GM21528 (cell line): ENCODE measurements at regions not wholly inside any gene's neighbourhood (a gene's known extent, or its start where the extent isn't known, plus 50 kb on each side); places are given as distances from the start of the nearest gene placed in this dataset.
"Not testable (repeated sequence)": the region's sequence is repeated elsewhere in the genome, so short reads cannot be mapped to it uniquely, and the experiment has no call there.

Experiments used
- ATAC-seq: cut with Tn5 transposase; IDR thresholded peaks from one replicate; pipeline ENCODE4 v1.9.1; 2021; ENCODE audit warnings: mild to moderate bottlenecking, moderate library complexity; ENCODE audit not compliant: unreplicated experiment, low FRiP score

DNA sequence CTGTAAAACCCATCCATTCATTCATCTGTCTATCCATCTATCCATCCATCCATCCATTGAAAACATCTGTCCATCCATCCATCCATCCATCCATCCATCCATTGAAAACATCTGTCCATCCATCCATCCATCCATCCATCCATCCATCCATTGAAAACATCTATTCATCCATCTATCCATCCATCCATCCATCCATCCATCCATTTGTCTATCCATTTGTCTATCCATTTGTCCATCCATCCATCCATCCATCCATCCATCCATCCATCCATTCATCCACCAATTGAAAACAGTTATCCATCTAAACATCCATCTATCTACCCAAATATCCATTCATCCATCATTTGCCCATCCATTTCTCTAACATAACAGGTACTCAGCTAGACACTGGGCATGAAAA lies 145.3 kb upstream of the TBX3 start:
- not testable (repeated sequence) for ATAC-seq

DNA sequence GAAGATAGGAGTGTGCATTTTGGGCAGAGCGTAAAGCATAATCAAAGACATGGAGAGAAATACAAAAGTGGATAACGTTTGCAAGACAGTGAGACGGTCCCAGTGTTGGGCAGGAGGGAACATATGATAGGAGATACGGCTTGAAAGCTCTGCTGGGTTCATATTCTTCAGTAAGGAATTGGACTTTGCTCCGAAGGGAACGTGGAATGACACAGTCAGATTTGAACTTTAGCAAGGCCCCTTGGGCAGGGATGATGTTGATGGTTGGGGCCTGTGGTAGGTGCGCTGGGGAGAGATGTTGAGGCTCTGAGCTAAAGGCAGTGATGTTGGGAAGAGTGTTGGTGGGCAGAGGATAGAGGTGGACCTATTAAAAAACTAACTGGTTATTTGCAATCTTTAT lies 143.5 kb upstream of the TBX3 start:
- ATAC-seq, result no peak

- no peak for ATAC-seq
Observed at GRCh38 chr12:114826244-114826643, 142.3 kb upstream of the TBX3 start.

DNA sequence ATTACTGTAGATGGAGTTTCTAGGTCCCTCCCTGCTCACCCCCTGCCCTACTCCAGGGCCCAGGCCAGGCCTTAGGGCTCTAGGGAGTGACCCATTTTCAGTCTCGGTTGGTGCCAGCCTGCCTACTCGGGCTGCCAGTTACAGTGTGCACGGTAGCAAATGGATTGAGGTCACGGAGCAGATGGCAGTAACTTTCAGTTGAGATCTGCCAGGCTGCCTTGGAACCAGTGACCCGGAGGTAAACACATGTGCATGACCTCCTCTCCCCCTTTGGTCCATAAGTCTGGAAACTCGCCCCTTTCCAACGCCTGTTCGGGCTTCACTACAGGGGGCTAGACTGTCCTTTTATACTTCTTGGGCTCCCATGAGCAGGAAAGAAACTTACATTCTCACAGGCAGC lies 139.7 kb upstream of the TBX3 start:
- no peak for ATAC-seq

DNA sequence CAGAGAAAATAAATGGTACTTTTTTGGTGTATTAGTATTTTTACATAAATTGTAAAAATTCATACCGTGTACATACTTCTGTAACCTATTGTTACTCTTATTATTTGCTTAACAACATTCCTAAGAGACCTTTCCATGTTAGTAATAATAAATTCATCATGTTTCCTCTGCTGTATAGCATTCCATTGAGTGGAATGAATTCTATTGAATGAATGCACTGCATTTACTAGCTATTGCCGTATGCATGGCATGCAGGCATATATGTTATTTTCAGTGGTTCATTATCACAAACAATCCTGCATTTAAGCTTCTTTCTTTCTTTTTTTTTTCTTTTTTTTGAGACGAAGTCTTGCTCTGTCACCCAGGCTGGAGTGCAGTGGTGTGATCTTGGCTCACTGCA lies 137.6 kb upstream of the TBX3 start:
- ATAC-seq, result no peak

GRCh38 chr12:114820796-114821195 lies 136.8 kb upstream of the TBX3 start:
- no peak for ATAC-seq

GRCh38 chr12:114817571-114818425 lies 133.8 kb upstream of the TBX3 start:
- ATAC-seq, result no peak

DNA sequence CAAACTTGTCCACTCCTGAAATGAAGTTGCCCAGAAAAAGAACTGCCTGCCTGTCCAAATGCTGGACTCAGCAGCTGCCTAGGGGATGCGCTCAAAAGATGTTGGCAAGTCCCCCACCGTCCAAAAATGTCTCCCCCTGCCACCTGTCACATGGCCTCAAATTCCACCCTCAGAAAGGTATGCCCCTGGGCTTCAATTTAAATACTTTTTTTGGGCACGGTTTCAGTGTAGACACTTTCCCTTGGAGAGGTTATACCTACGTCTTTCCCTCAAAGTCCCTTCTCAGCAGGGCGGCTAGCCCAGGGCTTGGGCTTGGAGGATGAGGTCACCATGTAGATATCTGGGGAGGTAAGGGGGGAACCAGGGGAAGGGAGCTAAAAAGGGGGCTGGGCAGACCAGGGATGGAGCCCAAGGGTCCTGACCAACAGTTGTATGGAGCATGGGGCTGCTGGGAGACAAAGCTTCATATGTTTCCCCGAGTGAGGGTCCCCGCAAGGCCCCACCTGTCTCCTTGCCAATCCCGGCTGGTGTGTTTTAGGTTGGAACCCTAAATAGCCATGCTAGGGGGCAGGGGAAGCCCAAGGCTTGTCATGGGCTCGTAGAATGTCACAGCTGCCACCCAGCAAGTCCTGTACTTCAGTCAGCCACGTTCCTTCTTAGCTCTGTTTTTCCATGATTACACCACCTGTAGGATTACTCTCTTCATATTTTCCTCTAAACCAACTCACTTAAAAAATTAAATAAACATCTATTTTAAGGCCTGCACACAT lies 131.2 kb upstream of the TBX3 start:
- no peak for ATAC-seq

GRCh38 chr12:114812858-114813761 lies 129.1 kb upstream of the TBX3 start:
- no peak for ATAC-seq

DNA sequence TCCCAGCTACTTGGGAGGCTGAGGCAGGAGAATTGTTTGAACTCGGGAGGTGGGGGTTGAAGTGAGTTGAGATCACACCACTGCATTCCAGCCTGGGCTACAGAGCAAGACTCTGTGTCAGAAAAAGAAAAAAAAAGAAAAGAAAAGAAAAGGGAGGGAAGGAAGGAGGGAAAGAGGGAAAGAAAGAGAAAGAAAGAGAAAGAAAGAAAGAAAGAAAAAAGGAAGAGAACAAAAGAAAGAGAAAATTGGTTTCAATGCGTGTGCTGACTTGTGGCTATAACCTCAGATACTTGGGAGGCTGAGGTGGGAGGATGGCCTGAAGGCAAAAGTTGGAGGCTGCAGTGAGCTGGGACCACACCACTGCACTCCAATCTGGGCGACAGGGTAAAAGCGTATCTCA lies 128.4 kb upstream of the TBX3 start:
- ATAC-seq, result no peak

- ATAC-seq, result no peak
Observed at GRCh38 chr12:114809097-114809496, 125.1 kb upstream of the TBX3 start.

- ATAC-seq, result not testable (repeated sequence)
Observed at GRCh38 chr12:114801381-114801780, 117.4 kb upstream of the TBX3 start.

GRCh38 chr12:114800566-114800965 lies 116.6 kb upstream of the TBX3 start:
- ATAC-seq, result not testable (repeated sequence)

DNA sequence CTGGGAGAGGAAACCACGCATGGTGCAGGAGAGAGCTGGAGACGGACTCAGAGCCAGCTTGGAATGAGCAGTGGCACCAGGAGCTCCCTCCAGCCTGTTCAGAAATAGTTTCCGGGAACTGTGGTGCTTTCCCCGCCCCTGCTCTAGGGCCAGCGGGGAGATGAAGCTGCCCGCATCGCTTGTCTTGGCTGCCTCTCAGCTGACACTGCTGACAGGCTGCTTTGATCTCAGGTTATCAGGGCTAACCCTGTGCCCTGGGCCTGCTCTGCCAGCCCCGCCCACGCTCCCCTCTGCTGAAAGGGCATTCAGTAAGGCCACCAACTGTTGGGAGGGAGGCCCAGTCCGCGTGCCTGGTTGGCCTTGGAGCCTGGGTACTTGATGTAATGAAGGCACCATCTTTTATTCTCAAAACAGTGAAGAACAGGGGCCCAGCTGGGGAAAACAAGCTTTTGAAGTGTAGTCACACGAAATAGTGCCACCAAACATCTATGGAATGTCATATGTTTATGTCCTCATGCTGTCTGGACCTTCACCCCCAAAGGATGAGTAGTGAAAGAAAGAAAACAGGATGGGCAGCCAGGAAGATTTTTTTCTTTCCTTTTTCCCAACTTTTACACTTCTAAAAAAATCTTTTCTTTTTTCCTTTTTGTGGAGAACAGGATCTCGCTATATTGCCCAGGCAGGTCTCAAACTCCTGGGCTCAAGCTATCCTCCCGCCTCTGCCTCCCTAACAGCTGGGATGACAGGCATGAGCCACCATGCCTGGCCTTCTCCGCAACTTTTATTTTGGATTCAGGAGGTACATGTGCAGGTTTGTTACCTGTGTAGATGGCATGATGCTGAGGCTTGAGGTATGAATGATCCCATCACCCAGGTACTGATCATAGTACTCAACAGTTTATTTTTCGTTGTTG lies 115.9 kb upstream of the TBX3 start:
- no peak for ATAC-seq

GRCh38 chr12:114794049-114794558 lies 110.1 kb upstream of the TBX3 start:
- no peak for ATAC-seq

GRCh38 chr12:114790276-114790675 lies 106.3 kb upstream of the TBX3 start:
- ATAC-seq, result no peak

GRCh38 chr12:114789821-114790220 lies 105.8 kb upstream of the TBX3 start:
- no peak for ATAC-seq

DNA sequence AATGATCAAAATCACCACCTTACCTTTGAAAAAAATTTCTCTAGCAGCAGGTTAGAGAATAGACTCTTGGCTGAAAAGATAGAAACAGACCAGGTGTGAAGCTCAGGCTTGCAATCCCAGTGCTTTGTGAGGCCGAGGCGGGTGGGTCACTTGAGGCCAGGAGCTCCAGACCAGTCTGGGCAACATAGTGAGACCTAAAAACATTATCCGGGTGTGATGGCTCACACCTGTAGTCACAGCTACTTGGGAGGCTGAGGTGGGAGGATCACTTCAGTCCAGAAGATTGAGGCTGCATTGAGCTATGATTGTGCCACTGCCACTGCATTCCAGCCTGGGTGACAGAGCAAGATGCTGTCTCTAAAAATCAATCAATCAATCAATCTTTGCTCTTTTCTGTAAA lies 105.3 kb upstream of the TBX3 start:
- ATAC-seq, result no peak

- ATAC-seq, result no peak
Observed at GRCh38 chr12:114784526-114784925, 100.6 kb upstream of the TBX3 start.
